HEK293 (cell line): ENCODE measurements at regions not wholly inside any gene's neighbourhood (a gene's known extent, or its start where the extent isn't known, plus 50 kb on each side); places are given as distances from the start of the nearest gene placed in this dataset.

Experiments used
- CTCF ChIA-PET: fragments of 350-600 bp; formaldehyde crosslinking; extraction: SDS; loops from one replicate; lab custom pipeline; 2021; ENCODE audit warnings: antibody characterized with exemption; lab: Yijun Ruan, JAX
- POLR2A ChIA-PET: fragments of 300-600 bp; formaldehyde crosslinking; extraction: SDS; loops from one replicate; lab custom pipeline; 2020; ENCODE audit warnings: antibody characterized with exemption, inconsistent platforms; lab: Yijun Ruan, JAX
- H3K27ac ChIP-seq: fragments of 200-500 bp; sonication (Bioruptor generic); 2 replicates; pipeline ENCODE4 v1.5.1; 2014; ENCODE audit warnings: low read depth, low read length, control low read depth, inconsistent platforms; ENCODE audit errors: extremely low read depth
- H3K36me3 ChIP-seq, 2 experiments: fragments of 200-500 bp in 1 of 2; sonication (Bioruptor generic) in 1 of 2; 1 replicate in 1 of 2; 2 replicates in 1 of 2; pipeline ENCODE4 v1.5.1; 2014 to 2017; ENCODE audit warnings: inconsistent platforms in 2 of 2, low read length in 2 of 2; ENCODE audit not compliant: control insufficient read depth in 2 of 2, insufficient read depth in 1 of 2
- H3K4me1 ChIP-seq: fragments of 200-500 bp; sonication (Bioruptor generic); 2 replicates; pipeline ENCODE4 v1.5.1; 2014; ENCODE audit warnings: mild to moderate bottlenecking, low read length, inconsistent platforms; ENCODE audit not compliant: control insufficient read depth, insufficient read depth
- H3K4me3 ChIP-seq: 2 replicates; pipeline ENCODE4 v1.5.1; 2011; ENCODE audit warnings: low read depth, mild to moderate bottlenecking, control low read depth, low read length, moderate library complexity
- H3K9me3 ChIP-seq: fragments of 200-500 bp; sonication (Bioruptor generic); 2 replicates; pipeline ENCODE4 v1.5.1; 2014; ENCODE audit warnings: low read depth, low read length, inconsistent platforms; ENCODE audit not compliant: control insufficient read depth, insufficient read depth
- BCL11B ChIP-seq: fragments of 450-650 bp; formaldehyde crosslinking; IDR thresholded peaks from 2 replicates; pipeline ENCODE4 v1.5.1; 2016; ENCODE audit warnings: low read depth, missing biosample characterization, missing genetic modification characterization
- CTCF ChIP-seq: fragments of 450-650 bp; formaldehyde crosslinking; IDR thresholded peaks from 2 replicates; pipeline ENCODE4 v1.5.1; 2016; ENCODE audit warnings: missing biosample characterization, missing genetic modification characterization
- GFI1B ChIP-seq: fragments of 450-650 bp; formaldehyde crosslinking; IDR thresholded peaks from 2 replicates; pipeline ENCODE4 v1.5.1; 2016; ENCODE audit warnings: missing biosample characterization, missing genetic modification characterization
- GLI2 ChIP-seq: fragments of 450-650 bp; formaldehyde crosslinking; IDR thresholded peaks from 2 replicates; pipeline ENCODE4; 2017; ENCODE audit warnings: missing biosample characterization, missing genetic modification characterization, low read depth, borderline replicate concordance
- GLIS1 ChIP-seq: fragments of 450-650 bp; formaldehyde crosslinking; IDR thresholded peaks from 2 replicates; pipeline ENCODE4 v1.5.1; 2016; ENCODE audit warnings: missing biosample characterization, missing genetic modification characterization
- KLF16 ChIP-seq: fragments of 450-650 bp; formaldehyde crosslinking; IDR thresholded peaks from 2 replicates; pipeline ENCODE4 v1.5.1; 2017; ENCODE audit warnings: missing biosample characterization, missing genetic modification characterization
- TSHZ1 ChIP-seq: fragments of 450-650 bp; formaldehyde crosslinking; IDR thresholded peaks from 2 replicates; pipeline ENCODE4 v1.5.1; 2016; ENCODE audit warnings: missing biosample characterization, missing genetic modification characterization, borderline replicate concordance
- ZFP3 ChIP-seq: fragments of 450-650 bp; formaldehyde crosslinking; IDR thresholded peaks from 2 replicates; pipeline ENCODE4 v1.5.1; 2016; ENCODE audit warnings: low read depth, missing biosample characterization, missing genetic modification characterization
- ZIC2 ChIP-seq: fragments of 450-650 bp; formaldehyde crosslinking; IDR thresholded peaks from 2 replicates; pipeline ENCODE4 v1.5.1; 2016; ENCODE audit warnings: missing biosample characterization, missing genetic modification characterization
- ZNF114 ChIP-seq: fragments of 450-650 bp; formaldehyde crosslinking; IDR thresholded peaks from 2 replicates; pipeline ENCODE4 v1.5.0; 2017; ENCODE audit warnings: missing biosample characterization, missing genetic modification characterization
- ZNF175 ChIP-seq: fragments of 450-650 bp; formaldehyde crosslinking; IDR thresholded peaks from 2 replicates; pipeline ENCODE4 v1.5.1; 2016; ENCODE audit warnings: missing biosample characterization, missing genetic modification characterization
- ZNF184 ChIP-seq: fragments of 450-650 bp; IDR thresholded peaks from 2 replicates; pipeline ENCODE4 v1.5.1; 2018; ENCODE audit warnings: missing biosample characterization, mild to moderate bottlenecking, missing genetic modification characterization
- ZNF221 ChIP-seq: fragments of 450-650 bp; formaldehyde crosslinking; IDR thresholded peaks from 2 replicates; pipeline ENCODE4 v1.5.1; 2017; ENCODE audit warnings: missing biosample characterization, missing genetic modification characterization, borderline replicate concordance
- ZNF248 ChIP-seq: fragments of 450-650 bp; formaldehyde crosslinking; IDR thresholded peaks from 2 replicates; pipeline ENCODE4 v1.5.1; 2017; ENCODE audit warnings: missing biosample characterization, missing genetic modification characterization
- ZNF362 ChIP-seq: fragments of 450-650 bp; formaldehyde crosslinking; IDR thresholded peaks from 2 replicates; pipeline ENCODE4 v1.5.1; 2016; ENCODE audit warnings: missing biosample characterization, missing genetic modification characterization
- ZNF48 ChIP-seq: fragments of 450-650 bp; formaldehyde crosslinking; IDR thresholded peaks from 2 replicates; pipeline ENCODE4 v1.5.1; 2016; ENCODE audit warnings: missing biosample characterization, missing genetic modification characterization
- ZNF621 ChIP-seq: fragments of 450-650 bp; formaldehyde crosslinking; IDR thresholded peaks from 2 replicates; pipeline ENCODE4 v1.5.1; 2017; ENCODE audit warnings: missing biosample characterization, missing genetic modification characterization
- ZNF645 ChIP-seq: fragments of 450-650 bp; formaldehyde crosslinking; IDR thresholded peaks from 2 replicates; pipeline ENCODE4; 2016; ENCODE audit warnings: missing biosample characterization, missing genetic modification characterization
- ZNF670 ChIP-seq: fragments of 450-650 bp; formaldehyde crosslinking; IDR thresholded peaks from 2 replicates; pipeline ENCODE4 v1.5.1; 2016; ENCODE audit warnings: missing biosample characterization, missing genetic modification characterization, low read depth
- ZNF701 ChIP-seq: fragments of 450-650 bp; formaldehyde crosslinking; IDR thresholded peaks from 2 replicates; pipeline ENCODE4 v1.5.1; 2016; ENCODE audit warnings: missing biosample characterization, missing genetic modification characterization
- ZNF785 ChIP-seq: fragments of 450-650 bp; formaldehyde crosslinking; IDR thresholded peaks from 2 replicates; pipeline ENCODE4 v1.5.1; 2016; ENCODE audit warnings: missing biosample characterization, missing genetic modification characterization
- ZNF830 ChIP-seq: fragments of 450-650 bp; IDR thresholded peaks from 2 replicates; pipeline ENCODE4 v1.5.0; 2018; ENCODE audit warnings: missing biosample characterization, missing genetic modification characterization, low read depth, mild to moderate bottlenecking, moderate library complexity
- ZSCAN4 ChIP-seq: fragments of 450-650 bp; formaldehyde crosslinking; IDR thresholded peaks from 2 replicates; pipeline ENCODE4 v1.5.1; 2017; ENCODE audit warnings: missing biosample characterization, missing genetic modification characterization

GRCh38 chr5:128881502-128882018 lies 83.7 kb upstream of the SLC27A6 start (continued):
- no peak for TF ChIP-seq ZIC2
- no peak for TF ChIP-seq KLF16
- TF ChIP-seq ZNF785 (tag by site-specific recombination) = no peak
- TF ChIP-seq CTCF (tag by site-specific recombination) = no peak
- no peak for TF ChIP-seq ZNF221 (tag by site-specific recombination)
- no peak for TF ChIP-seq GLIS1 (tag by site-specific recombination)
- TF ChIP-seq ZNF645 (tag by site-specific recombination) = no peak

GRCh38 chr5:128885649-128886255 lies 79.5 kb upstream of the SLC27A6 start:
- POLR2A ChIA-PET = no interaction called here
- CTCF ChIA-PET = interaction anchor here (0.6 to 1.2 kb wide), 2 partner anchors 692 to 886 kb away, joined by 3 to 10 read pairs; no protein-coding TSS in a partner anchor
- no peak overlapping the region for H3K4me3 ChIP-seq
- no peak overlapping the region for H3K27ac ChIP-seq
- H3K36me3 ChIP-seq = no peaks in the 10 kb centered on the region
- H3K4me1 ChIP-seq = no peaks in the 10 kb centered on the region
- H3K9me3 ChIP-seq = no peaks in the 10 kb centered on the region
- no peak for TF ChIP-seq BCL11B (tag by site-specific recombination)
- no peak for TF ChIP-seq ZNF830
- no peak for TF ChIP-seq ZNF175
- TF ChIP-seq ZNF48 (tag by site-specific recombination) = no peak
- no peak for TF ChIP-seq GFI1B
- no peak for TF ChIP-seq ZNF362 (tag by site-specific recombination)
- no peak for TF ChIP-seq ZNF248 (tag by site-specific recombination)
- no peak for TF ChIP-seq ZNF701 (tag by site-specific recombination)
- no peak for TF ChIP-seq TSHZ1
- no peak for TF ChIP-seq ZNF621
- no peak for TF ChIP-seq ZNF184 (tag by site-specific recombination)
- no peak for TF ChIP-seq ZNF670
- TF ChIP-seq ZNF114 (tag by site-specific recombination) = no peak
- no peak for TF ChIP-seq GLI2
- no peak for TF ChIP-seq ZFP3 (tag by site-specific recombination)
- no peak for TF ChIP-seq ZSCAN4 (tag by site-specific recombination)
